ENCODE measurements at regions not wholly inside any gene's neighbourhood (a gene's known extent, or its start where the extent isn't known, plus 50 kb on each side); places are given as distances from the start of the nearest gene placed in this dataset.

GRCh38 chr2:72011791-72012190 lies 135.9 kb downstream of the CYP26B1 start:
- no peak for DNase-seq
- intact Hi-C loops (cut with micrococcal nuclease; ENCODE audit: unreplicated experiment) = no loop called here
- TF ChIP-seq CTCF (IDR thresholded peaks at IDR 0.05; ENCODE audit: unreplicated experiment) = no peak
- H3K9me3 Mint-ChIP-seq (ENCODE audit: low read depth, unreplicated experiment) = no peaks in the 10 kb centered on the region
- no peaks in the 10 kb centered on the region for H3K36me3 Mint-ChIP-seq (ENCODE audit: insufficient read depth, unreplicated experiment)
- no TSS peak for BruUV-seq (replicated peaks)
- CTCF ChIA-PET = no interaction called here
- H3K27me3 Mint-ChIP-seq (ENCODE audit: unreplicated experiment) = peaks cover 43% of the 10 kb centered on the region
- no peak overlapping the region for H3K4me3 Mint-ChIP-seq (ENCODE audit: low read depth, unreplicated experiment)
- H3K4me1 Mint-ChIP-seq (ENCODE audit: low read depth, unreplicated experiment) = peaks cover 9% of the 10 kb centered on the region
- no peak overlapping the region for H3K27ac Mint-ChIP-seq (ENCODE audit: unreplicated experiment)

DNA sequence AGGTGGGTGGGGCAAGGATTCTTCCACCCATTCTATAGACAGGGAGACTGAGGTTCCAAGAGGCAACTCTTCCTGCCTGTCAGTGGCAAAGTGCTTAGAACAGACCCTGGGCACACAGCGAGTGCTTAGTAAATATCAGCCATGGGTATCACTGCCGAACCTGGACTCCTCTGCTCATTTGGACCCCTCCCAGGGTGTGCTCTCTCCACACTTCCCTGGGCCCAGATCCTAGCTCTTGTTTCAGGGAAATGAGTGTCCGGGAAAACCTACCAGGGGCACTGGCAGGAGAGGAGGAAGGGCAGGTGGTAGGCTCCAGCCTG lies 136.3 kb downstream of the CYP26B1 start:
- peaks cover 47% of the 10 kb centered on the region for H3K27me3 Mint-ChIP-seq (ENCODE audit: unreplicated experiment)
- CTCF ChIA-PET = no interaction called here
- no peaks in the 10 kb centered on the region for H3K9me3 Mint-ChIP-seq (ENCODE audit: low read depth, unreplicated experiment)
- no peaks in the 10 kb centered on the region for H3K36me3 Mint-ChIP-seq (ENCODE audit: insufficient read depth, unreplicated experiment)
- TF ChIP-seq CTCF (IDR thresholded peaks at IDR 0.05; ENCODE audit: unreplicated experiment) = no peak
- no peak for DNase-seq
- peaks cover 9% of the 10 kb centered on the region for H3K4me1 Mint-ChIP-seq (ENCODE audit: low read depth, unreplicated experiment)
- intact Hi-C loops (cut with micrococcal nuclease; ENCODE audit: unreplicated experiment) = no loop called here
- no peak overlapping the region for H3K27ac Mint-ChIP-seq (ENCODE audit: unreplicated experiment)
- no TSS peak for BruUV-seq (replicated peaks)
- no peak overlapping the region for H3K4me3 Mint-ChIP-seq (ENCODE audit: low read depth, unreplicated experiment)

GRCh38 chr2:72010647-72011369 lies 136.9 kb downstream of the CYP26B1 start:
- no TSS peak for BruUV-seq (replicated peaks)
- CTCF ChIA-PET = interaction anchor here (0.6 kb wide), 1 partner anchor 257 kb away, joined by 6 read pairs; no protein-coding TSS in a partner anchor
- H3K36me3 Mint-ChIP-seq (ENCODE audit: insufficient read depth, unreplicated experiment) = no peaks in the 10 kb centered on the region
- intact Hi-C loops (cut with micrococcal nuclease; ENCODE audit: unreplicated experiment) = no loop called here
- H3K4me3 Mint-ChIP-seq (ENCODE audit: low read depth, unreplicated experiment) = no peak overlapping the region
- H3K4me1 Mint-ChIP-seq (ENCODE audit: low read depth, unreplicated experiment) = peaks cover 9% of the 10 kb centered on the region
- DNase-seq = no peak
- TF ChIP-seq CTCF (IDR thresholded peaks at IDR 0.05; ENCODE audit: unreplicated experiment) = no peak
- H3K9me3 Mint-ChIP-seq (ENCODE audit: low read depth, unreplicated experiment) = no peaks in the 10 kb centered on the region
- H3K27ac Mint-ChIP-seq (ENCODE audit: unreplicated experiment) = no peak overlapping the region
- H3K27me3 Mint-ChIP-seq (ENCODE audit: unreplicated experiment) = peaks cover 53% of the 10 kb centered on the region

DNA sequence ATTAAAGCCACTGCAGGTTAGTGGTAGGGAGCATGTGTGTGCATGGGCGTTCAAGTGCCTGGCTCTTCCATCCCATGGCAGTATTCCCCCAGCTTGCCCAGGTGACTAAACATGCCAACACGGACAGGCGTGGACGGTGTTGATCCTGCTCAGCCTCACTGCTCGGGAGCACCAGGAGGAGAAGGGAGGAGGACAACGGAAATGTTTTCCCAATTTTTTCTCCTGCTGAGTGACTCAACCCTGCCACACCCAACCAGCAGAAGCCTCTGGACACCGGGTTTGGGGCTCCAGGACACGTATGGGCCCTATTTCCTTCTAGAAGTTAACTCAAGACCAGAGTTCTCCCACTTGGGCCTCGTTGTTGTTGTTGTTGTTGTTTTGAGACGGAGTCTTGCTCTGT lies 139.1 kb downstream of the CYP26B1 start:
- no TSS peak for BruUV-seq (replicated peaks)
- Mint-ChIP-seq H3K27me3 (ENCODE audit: unreplicated experiment) (peaks cover 48% of the 10 kb centered on the region), H3K4me1 (ENCODE audit: low read depth, unreplicated experiment) (peaks cover 9% of the 10 kb centered on the region), H3K36me3 (ENCODE audit: insufficient read depth, unreplicated experiment) (no peaks in the 10 kb centered on the region), H3K27ac (ENCODE audit: unreplicated experiment) (no peak overlapping the region), H3K4me3 (ENCODE audit: low read depth, unreplicated experiment) (no peak overlapping the region), H3K9me3 (ENCODE audit: low read depth, unreplicated experiment) (no peaks in the 10 kb centered on the region)
- DNase-seq = no peak
- intact Hi-C loops (cut with micrococcal nuclease; ENCODE audit: unreplicated experiment) = no loop called here
- TF ChIP-seq CTCF (IDR thresholded peaks at IDR 0.05; ENCODE audit: unreplicated experiment) = no peak
- CTCF ChIA-PET = no interaction called here

All from Calu3 (cell line).